HK-2 (cell line): ENCODE measurements at regions not wholly inside any gene's neighbourhood (a gene's known extent, or its start where the extent isn't known, plus 50 kb on each side); places are given as distances from the start of the nearest gene placed in this dataset.
"Not testable (repeated sequence)": the region's sequence is repeated elsewhere in the genome, so short reads cannot be mapped to it uniquely, and the experiment has no call there.

Experiments
- DNase-seq: peaks from one replicate; pipeline ENCODE4 v3.0.0-alpha.2; 2018; ENCODE audit not compliant: unreplicated experiment

- no peak for DNase-seq
Observed at GRCh38 chr21:29396951-29397455, 98.3 kb downstream of the BACH1 start.

GRCh38 chr21:29403301-29403700 lies 104.6 kb downstream of the BACH1 start:
- no peak for DNase-seq

- DNase-seq: no peak
Observed at GRCh38 chr21:29403922-29404538, 105.3 kb downstream of the BACH1 start.

- no peak for DNase-seq
Observed at GRCh38 chr21:29405503-29406122, 106.9 kb downstream of the BACH1 start.

- no peak for DNase-seq
Observed at GRCh38 chr21:29406385-29406784, 107.7 kb downstream of the BACH1 start.

- DNase-seq: no peak
Observed at GRCh38 chr21:29407571-29407970, 108.8 kb downstream of the BACH1 start.

GRCh38 chr21:29413683-29414082 lies 115.0 kb downstream of the BACH1 start:
- no peak for DNase-seq

- no peak for DNase-seq
Observed at GRCh38 chr21:29416268-29416667, 117.5 kb downstream of the BACH1 start.

GRCh38 chr21:29418813-29419212 lies 120.1 kb downstream of the BACH1 start:
- DNase-seq: no peak

GRCh38 chr21:29419422-29419821 lies 120.7 kb downstream of the BACH1 start:
- DNase-seq: no peak

- no peak for DNase-seq
Observed at GRCh38 chr21:29423099-29423870, 124.6 kb downstream of the BACH1 start.

- no peak for DNase-seq
Observed at GRCh38 chr21:29424728-29425127, 126.0 kb downstream of the BACH1 start.

- DNase-seq: no peak
Observed at GRCh38 chr21:29429218-29429617, 130.5 kb downstream of the BACH1 start.

- DNase-seq: no peak
Observed at GRCh38 chr21:29430030-29430429, 131.3 kb downstream of the BACH1 start.

GRCh38 chr21:29430576-29430975 lies 131.9 kb downstream of the BACH1 start:
- DNase-seq: no peak

- DNase-seq: no peak
Observed at GRCh38 chr21:29431178-29431577, 132.5 kb downstream of the BACH1 start.

GRCh38 chr21:29431680-29432079 lies 133.0 kb downstream of the BACH1 start:
- DNase-seq: no peak

- DNase-seq: no peak
Observed at GRCh38 chr21:29433366-29434059, 134.8 kb downstream of the BACH1 start.

GRCh38 chr21:29434081-29434480 lies 135.4 kb downstream of the BACH1 start:
- no peak for DNase-seq

- not testable (repeated sequence) for DNase-seq
Observed at GRCh38 chr21:29434982-29435381, 136.3 kb downstream of the BACH1 start.

- no peak for DNase-seq
Observed at GRCh38 chr21:29436143-29436542, 137.4 kb downstream of the BACH1 start.

GRCh38 chr21:29436650-29437049 lies 137.9 kb downstream of the BACH1 start:
- DNase-seq: no peak
